ENCODE measurements at regions not wholly inside any gene's neighbourhood (a gene's known extent, or its start where the extent isn't known, plus 50 kb on each side); places are given as distances from the start of the nearest gene placed in this dataset.

DNA sequence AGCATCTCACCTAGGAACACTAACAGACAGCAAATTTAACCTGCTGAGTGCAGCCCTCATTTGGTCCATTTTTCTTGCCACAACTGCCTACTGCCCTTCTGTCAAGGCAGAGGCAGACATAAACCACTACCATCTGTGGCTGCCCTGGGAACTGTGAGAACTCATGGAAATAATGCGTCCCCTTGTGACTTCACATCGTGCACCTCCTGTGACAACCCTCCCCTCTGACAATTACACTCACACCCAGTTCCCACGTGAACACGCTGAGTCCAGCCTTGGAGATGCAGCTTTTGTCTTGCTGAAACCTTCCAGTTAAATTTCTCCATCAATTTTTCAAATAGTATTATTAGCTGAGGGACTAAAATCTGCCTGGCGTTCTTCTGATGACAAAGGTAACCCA is 193.1 kb upstream of the KLF14 start:
- no peak for DNase-seq (ENCODE audit: low read depth)

DNA sequence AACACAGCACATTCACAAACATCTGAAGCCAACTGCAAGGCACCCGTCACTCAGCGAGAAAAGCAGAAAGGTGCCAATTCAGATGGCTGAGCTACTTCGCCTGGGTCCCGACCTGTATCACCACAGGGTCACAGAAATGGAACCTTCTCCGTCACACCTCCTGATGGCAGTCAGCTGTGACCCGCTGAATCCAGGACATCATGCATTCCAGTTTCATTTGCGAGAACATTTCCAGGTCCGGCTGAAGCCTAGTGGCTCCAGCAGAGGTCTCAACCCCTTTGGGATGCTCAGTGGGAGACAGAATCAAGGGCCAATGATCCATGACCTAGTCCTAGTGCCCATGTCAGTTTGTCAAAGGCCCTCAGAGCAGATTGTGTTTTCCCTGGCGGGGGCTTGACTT is 193.6 kb upstream of the KLF14 start:
- DNase-seq (ENCODE audit: low read depth) = no peak

DNA sequence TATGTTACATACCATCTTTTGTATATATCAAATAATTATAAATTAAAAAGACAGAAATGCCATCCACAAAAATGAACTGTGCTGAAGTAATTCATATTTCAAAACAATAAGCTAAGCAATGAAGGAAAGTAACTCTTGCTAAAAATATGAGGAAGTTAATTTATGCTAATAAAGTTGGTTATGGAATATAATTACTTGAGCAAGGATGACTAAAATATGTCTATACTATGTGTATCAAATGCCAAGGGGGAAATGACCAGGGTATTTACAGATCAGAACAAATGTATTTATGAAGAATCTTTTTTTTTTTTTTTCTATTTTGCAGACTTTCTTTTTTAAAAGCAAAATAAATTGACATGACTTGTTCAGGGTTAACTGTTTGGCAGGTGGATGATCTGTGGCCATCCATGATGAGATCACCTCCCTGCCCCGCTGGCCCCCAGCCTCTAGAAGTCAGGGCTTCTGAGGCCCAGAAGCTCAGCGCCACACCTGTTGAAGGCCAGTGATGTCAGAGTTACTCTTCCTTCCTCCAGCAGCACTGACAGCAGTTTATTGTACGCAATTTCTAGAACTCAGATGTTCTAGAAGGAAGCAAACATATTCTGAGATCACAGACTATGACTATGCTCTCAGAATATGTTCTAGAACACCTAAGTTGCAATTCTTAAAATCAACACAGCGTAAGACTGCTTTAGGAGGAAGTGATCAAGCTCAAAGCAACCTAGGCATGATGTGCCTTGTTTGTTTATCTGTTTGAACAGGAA is 196.1 kb upstream of the KLF14 start:
- peak; percentile 86 for DNase-seq (ENCODE audit: low read depth)

DNA sequence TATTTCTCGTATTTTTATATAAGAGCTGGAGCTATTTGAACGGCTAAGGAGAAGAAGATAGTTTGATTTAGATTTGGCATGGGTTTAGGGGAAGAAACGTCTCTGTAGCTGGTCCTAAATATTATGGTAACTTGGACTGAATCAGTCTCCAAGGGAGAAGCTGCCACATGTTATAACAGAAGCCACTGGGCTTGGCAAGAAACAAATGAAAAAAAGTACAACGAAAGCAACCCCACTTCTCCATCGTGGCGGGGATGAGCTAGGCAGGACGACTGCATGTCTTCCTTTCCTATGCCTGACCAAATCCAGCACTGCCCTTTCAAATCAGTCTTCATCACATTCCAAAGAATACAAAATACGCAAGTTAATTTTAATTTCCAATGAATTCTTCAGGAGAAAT is 196.7 kb upstream of the KLF14 start:
- no peak for DNase-seq (ENCODE audit: low read depth)

DNA sequence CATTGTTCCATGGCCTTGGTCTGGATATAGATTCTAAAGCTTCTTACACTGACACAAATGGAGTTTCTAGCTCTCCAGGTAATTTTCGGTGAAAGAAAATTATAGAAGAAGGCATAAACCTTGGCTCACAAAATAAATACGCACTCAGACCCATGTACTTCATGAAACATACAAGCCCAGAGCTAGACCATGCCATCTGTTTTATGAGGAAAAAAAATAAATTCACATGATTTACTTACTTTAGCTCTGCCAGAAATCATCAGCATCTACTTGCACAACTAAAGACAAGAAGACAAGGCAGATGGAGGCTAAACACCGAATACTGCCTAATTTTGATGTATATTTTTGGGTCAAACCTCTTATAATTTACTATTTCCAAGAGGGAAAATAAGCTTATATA is 197.4 kb upstream of the KLF14 start:
- DNase-seq (ENCODE audit: low read depth) = no peak

DNA sequence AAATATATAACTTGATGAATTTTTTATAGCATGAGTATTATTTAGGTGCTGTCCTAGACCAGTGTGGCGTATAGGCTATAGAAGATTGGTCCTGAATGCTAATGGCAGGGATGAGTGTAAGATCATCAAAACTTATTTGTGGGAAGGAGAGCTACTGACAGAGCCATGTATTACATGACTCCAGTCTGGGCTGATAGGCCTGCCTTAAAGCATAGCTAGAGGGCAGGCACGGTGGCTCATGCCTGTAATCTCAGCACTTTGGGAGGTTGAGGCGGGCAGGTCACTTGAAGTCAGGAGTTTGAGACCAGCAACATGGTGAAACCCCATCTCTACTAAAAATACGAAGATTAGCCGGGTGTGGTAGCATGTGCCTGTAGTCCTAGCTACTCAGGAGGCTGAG is 198.1 kb upstream of the KLF14 start:
- no peak for DNase-seq (ENCODE audit: low read depth)

DNA sequence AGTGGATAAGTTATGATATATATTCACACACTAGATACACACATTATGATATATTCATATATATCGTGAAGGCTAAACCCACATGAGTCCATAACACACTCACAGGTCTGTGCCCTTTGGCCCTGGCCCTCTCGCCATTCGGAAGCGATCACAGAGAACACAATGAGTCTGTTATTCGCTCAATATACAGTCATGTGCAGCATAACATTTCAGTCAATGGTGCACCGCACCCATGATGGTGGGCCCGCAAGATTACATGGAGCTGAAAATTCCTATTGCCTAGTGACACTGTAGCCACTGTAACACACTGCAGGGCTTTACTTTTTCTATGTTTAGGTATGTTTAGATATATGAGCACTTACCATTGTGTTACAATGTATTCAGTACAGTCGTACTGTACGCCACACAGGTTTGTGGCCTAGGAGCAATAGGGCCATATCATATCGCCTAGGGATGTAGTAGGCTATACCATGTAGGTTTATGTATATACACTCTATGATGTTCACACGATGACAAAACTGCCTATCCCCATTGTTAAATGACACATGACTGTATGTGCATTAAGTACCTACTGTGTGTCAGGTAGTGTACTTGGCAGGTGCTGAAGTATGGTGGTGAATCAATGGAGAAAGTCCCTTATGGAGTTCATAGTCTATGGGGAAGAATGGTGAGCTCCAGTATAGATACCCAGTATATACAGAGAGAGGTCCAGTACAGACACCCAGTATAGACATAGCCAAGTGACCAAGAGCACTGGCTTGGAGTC is 198.8 kb upstream of the KLF14 start:
- no peak for DNase-seq (ENCODE audit: low read depth)

DNA sequence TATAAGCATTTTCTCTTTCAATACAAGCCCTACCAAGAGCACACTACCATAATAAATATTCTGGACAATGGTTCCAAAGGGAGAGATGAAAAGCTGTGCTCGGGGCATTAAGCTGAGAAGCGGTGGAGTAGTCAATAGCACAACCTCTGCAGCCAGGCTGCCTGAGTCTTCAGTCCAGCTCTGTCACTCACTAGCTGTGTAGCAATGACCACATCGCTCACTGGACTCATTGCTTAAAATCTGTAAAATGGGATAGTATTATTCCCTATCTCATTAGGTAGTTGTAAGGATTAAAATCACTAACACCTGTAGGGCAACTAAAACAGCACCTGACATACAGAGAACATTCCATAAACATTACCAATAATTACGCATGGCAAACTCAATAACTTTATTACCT is 199.9 kb upstream of the KLF14 start:
- DNase-seq (ENCODE audit: low read depth) = no peak

DNA sequence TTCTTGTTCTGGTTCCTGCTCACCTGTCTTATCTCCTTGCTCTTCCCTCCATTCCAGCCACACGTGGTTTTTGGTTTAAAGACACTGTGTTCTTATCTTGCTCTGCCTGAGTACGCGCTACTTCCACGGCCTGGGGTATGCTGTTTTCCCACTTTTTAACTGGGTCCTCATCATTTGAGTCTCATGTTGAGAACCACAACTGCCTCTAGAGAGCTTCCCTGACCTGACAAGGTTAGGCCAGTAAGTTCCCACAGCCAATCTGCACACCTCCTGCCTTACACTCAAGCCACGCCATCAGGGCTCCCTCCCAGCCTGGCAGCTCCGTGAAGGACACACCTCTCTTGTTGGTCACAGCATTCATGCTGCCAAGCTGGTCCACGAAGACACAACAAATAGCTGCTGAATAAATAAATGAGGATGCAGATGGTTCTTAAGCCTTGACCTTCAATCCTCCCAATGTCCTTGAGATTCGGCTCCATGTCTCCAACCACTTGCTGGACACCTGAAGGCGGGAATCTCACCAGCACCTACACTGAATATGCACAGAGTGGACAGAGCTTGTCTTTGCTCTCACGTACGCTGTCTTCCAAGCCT is 201.7 kb upstream of the KLF14 start:
- DNase-seq (ENCODE audit: low read depth) = no peak

DNA sequence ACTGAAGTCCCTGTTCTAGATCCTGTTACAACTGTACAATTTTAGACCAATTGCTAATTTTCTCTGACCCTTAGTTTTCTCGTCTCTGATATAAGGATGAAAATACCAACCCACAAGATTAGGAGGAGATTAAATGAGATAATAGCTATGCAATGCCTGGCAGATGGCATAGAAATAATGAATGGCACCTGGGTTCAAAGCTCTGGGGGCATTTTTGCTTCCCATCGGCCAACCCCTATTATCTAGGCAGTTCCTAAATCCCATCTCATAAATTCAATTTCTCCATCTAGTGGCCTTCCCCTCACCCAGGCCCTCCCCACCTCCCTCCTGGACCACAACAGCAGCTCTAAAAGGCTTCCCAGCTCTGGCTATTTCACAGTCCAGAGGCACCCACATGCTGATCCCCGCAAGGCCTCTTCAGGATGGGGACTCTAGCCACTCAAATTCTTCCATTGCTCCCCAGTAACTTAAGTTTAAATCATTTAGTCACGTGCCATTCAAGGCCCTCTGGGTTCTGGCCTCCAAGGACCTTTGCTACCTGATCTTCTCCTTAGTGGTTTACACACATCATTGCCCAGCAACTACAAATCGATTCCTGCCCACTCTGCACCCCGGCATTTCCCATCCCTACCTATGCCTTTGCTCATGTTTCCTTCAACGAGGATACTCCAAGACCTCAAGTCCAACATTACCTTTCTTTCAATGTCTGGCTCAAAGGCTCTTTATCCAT is 202.4 kb upstream of the KLF14 start:
- DNase-seq (ENCODE audit: low read depth) = no peak

DNA sequence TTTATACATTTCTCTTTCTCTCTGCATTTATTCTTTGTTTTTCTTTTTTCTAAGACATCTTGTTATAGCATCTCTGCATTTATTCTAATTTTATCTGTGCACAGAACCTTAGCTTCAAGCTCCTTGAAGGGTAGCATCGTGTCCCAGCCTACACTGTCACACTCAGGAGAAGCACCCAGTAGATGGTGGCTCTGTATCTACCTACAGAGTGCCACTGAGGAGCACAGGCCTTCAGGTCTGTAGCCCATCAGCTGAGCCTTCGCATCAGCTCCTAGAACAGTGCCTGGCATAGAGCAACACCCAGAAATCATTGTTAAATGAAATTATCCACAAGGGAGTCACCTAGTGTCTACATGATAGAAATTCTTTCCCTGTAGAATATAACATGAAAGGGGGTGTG is 203.0 kb upstream of the KLF14 start:
- DNase-seq (ENCODE audit: low read depth) = no peak

DNA sequence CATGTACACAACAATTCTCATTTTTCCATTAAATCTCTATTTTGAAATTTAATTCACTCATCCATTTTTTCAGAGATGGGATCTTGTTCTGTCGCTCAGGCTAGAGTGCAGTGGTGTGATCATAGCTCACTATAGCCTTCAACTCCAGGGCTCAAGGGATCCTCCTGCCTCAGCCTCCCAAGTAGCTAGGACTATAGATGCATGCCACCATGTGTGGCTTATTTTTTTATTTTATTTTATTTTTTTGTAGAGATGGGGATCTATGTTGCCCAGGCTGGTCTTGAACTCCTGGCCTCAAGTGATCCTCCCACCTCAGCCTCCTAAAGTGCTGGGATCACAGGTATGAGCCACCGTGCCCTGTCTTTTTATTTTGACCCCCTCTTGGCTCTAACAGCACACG is 203.8 kb upstream of the KLF14 start:
- no peak for DNase-seq (ENCODE audit: low read depth)

DNA sequence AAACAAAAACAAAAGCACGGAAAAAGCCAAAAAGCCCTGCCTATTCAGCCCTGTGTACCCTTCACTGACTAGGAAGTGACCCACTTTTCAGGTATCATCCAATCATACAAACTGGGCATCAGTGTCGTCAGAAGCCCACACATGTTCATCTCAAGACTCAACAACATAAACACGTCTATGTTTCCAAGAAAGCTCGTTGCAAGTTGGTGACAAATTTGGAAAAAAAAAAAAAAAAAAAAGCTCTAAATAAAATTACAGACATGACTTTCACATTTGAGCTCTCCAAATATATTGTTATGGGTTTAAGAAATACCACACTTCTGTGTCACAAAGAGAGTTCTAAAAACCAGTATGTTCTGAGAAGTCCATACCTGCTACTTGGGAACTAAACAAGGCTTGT is 204.7 kb upstream of the KLF14 start:
- peak; percentile 51 for DNase-seq (ENCODE audit: low read depth)

DNA sequence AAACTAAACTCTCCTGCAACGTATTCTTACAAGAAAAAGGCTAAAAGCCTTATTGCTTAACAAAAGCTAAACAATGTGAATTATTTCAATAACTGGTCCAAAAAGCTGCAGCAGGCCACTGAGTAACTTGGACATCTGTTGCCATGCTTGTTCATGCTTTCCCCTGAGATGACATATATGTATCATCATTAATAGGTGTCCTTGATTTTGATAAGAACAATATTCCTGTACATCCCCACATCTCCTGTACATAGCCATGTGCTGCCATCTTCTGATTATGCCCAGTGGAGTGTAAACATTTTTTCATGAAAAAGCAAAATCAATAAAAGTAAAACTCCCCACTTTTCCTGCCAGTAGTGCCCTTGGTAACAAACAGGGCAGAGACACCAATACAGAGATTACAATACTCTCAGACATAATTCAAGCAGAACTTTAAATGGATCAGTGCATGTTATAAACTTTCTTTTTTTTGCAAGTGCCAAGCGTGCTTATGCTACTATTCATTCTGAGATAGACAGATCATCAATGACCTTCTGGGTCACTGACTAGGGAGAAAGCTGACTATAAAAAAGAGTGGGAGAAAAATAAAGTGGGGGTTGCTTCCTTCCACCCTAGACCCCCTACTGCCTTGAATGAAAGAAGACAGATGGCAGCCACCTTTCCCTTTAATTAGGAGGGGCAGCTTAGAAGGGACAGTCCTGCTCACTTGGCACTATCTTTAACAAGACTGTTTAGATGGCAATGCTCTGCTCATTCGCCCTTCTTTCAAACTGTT is 205.5 kb upstream of the KLF14 start:
- DNase-seq (ENCODE audit: low read depth) = peak; percentile 49

DNA sequence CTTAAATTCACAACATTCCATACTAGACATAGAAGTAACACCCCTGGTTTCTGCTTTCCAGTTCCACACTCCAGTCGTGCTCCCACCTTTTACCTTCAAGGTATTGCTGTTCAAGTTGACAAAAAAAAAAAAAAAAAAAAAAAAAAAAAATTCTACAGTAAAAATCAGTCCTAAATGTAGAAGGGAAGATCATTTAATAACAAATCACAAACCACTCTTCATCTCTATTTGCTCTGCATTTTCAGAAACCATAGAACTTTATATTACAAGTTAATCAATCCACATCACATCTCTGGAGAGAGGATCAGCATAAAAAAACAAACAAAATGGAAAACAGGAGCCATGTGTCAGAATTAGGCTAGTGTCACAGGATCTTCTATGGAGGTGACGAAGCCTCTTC is 206.3 kb upstream of the KLF14 start:
- DNase-seq (ENCODE audit: low read depth) = no peak

DNA sequence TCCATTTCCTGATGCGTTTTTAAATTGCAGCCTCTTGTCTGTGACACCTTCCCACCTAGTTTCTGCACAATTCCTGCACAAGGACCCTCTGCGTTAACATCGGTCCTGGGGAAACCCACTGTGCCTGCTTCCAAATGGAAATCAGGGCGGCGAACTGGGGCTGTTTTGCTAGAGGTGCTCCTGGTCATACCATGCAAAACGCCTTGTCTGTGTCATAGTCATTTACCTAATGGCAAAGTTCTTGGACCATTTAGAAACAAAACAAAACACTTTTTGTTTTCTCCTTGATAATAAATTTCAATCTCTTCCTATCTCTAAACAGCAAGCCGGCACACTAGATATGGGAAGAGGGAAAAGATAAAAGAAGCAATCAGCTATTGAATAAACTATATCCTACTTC is 206.9 kb upstream of the KLF14 start:
- DNase-seq (ENCODE audit: low read depth) = no peak

DNA sequence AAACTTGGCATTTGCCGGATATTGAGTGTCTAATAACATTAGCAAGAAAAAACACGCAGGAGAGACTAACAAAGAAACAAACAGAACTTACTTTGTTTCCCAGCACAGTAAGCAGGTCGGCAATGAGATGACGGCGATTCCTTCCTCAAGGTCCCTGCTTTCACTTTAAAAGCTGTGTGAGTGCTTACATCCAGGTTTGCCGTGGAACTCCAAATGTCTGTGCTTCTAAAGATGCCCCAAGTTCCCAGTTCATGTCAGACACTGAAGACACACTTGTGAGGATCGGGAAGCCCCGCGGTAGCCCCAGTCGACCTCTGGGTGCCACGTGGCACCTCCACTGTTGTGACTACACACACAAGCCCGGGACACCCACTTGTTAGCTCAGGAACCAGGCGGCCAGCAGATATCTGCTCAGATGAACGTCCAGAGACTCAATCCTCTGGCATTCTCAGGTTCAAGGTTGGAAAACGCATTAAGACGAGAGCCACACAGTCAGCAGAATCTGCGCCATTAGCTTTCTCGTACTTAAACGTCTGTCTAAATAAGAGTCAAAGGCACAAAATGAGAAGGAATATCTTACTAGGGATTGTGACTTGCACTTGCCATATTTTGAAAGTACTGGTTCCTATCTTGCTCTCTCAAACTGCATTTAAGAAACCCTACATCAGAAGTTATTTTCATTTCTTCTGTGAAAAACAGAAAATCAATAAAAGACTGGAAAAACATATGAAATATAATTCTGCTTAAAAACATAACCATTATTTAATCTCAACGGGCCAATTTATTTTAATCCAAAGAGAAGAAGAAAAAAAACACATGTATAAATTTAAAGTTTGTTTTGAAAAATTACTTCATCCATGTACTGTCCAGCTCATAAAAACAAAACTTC is 207.6 kb upstream of the KLF14 start:
- peak; percentile 87 for DNase-seq (ENCODE audit: low read depth)

DNA sequence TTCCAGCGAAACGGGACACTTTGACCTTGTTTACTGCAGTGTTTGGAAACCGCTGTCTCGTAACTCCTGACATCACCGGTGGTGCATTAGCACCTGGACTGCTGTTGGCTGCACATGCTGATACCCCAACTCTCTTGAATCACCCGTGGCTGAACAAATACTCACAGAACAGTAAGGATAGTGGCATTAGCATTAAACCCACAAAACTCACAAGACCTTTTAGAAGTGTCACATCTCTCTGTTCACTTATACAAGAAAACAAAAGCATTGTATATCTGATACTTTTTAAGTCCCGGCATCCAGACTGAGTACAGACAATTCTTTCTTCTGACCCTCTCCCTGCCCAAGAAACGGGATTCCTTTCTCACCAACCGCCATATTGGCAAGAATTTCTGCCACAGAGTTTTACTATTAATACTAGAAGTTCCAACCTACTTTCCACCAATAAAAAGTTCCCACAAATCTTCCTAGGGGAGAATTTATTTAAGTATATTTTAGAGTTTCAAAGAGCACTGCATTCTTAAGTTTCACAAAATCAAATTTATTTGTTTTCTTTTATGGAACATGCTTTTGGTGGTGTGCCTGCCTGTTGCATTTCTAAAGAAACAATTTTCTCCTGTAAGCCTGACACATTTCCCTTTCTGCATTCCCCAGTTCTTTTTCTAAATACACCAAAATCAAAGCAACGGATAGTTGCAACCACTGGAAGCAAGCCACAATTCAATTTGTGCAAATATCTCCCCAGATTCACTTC is 208.4 kb upstream of the KLF14 start:
- DNase-seq (ENCODE audit: low read depth) = peak; percentile 85

DNA sequence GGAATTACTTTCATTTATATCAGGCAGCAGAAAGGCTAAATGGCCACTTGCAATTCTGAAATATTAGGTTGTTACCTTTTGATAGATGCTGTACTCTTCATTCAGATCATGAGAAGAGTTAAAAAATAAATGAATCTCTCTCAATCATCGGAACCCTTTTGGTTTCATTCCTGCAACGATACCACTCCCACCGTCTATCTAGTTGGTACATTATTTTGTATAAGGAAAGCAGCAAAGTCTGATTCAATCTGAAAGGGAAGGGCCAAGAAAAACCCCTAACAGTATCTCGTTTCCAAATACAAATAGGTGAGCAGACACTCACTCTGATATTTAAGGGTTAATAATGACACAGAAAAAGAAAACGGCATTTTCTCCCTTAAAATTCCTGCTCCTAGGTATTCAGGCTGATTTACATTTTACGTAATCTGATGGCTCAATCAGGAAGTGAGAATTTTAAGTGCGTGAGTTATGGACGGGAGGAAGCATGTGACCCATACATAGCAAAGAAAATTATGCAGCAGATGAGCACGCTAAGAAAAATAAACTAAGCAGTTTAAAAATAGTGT is 209.4 kb upstream of the KLF14 start:
- peak; percentile 85 for DNase-seq (ENCODE audit: low read depth)
